ENCODE measurements at regions not wholly inside any gene's neighbourhood (a gene's known extent, or its start where the extent isn't known, plus 50 kb on each side); places are given as distances from the start of the nearest gene placed in this dataset.

DNA sequence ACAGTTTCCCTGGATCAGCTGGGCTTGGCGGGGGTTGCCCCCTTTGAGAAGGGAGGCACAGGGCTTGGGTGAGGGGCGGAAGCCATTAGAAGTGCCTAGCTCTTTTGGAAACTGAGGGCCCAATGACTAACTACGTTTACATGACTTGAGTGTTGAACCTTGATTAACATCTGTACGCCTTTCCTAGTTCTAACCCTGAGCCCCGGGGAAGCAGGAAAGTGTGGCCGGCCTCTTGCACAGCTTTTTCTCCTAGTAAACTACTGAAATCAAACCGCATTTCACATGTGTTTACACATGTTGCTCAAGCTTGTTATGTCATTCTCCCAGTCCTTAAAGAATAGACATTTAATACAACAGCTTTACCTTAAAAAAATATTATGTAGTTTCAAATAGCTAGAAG is 1356.4 kb upstream of the TMEM132C start:
- no peak for DNase-seq (ENCODE audit: low read depth)
- TF ChIP-seq, protein P1, sequence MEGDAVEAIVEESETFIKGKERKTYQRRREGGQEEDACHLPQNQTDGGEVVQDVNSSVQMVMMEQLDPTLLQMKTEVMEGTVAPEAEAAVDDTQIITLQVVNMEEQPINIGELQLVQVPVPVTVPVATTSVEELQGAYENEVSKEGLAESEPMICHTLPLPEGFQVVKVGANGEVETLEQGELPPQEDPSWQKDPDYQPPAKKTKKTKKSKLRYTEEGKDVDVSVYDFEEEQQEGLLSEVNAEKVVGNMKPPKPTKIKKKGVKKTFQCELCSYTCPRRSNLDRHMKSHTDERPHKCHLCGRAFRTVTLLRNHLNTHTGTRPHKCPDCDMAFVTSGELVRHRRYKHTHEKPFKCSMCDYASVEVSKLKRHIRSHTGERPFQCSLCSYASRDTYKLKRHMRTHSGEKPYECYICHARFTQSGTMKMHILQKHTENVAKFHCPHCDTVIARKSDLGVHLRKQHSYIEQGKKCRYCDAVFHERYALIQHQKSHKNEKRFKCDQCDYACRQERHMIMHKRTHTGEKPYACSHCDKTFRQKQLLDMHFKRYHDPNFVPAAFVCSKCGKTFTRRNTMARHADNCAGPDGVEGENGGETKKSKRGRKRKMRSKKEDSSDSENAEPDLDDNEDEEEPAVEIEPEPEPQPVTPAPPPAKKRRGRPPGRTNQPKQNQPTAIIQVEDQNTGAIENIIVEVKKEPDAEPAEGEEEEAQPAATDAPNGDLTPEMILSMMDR (IDR thresholded peaks at IDR 0.05; ENCODE audit: control insufficient read depth, insufficient read depth, low read depth, low read length, missing control alignments) = no peak
- no peak overlapping the region for H3K4me3 ChIP-seq (ENCODE audit: control insufficient read depth, low read depth, low read length)

DNA sequence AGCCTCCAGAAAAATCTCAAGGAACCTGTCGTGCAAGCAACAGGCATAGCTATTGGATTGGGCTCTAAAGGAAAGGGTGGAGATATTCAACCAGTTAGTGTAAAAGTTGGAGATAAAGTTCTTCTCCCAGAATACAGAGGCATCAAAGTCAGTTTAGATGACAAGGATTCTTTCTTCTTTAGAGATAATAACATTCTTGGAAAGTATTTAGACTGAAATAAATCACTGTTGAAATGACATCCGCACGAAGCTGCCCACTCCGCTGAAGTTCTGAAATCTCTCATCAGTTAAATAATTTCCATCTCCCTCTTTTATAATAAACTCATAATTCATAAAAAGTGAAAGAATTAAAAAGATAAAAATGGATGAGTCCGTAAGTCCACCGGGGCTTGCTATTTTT is 1354.9 kb upstream of the TMEM132C start:
- DNase-seq (ENCODE audit: low read depth) = no peak
- no peak overlapping the region for H3K4me3 ChIP-seq (ENCODE audit: control insufficient read depth, low read depth, low read length)
- TF ChIP-seq, protein P1 (IDR thresholded peaks at IDR 0.05; ENCODE audit: control insufficient read depth, insufficient read depth, low read depth, low read length, missing control alignments) = no peak

DNA sequence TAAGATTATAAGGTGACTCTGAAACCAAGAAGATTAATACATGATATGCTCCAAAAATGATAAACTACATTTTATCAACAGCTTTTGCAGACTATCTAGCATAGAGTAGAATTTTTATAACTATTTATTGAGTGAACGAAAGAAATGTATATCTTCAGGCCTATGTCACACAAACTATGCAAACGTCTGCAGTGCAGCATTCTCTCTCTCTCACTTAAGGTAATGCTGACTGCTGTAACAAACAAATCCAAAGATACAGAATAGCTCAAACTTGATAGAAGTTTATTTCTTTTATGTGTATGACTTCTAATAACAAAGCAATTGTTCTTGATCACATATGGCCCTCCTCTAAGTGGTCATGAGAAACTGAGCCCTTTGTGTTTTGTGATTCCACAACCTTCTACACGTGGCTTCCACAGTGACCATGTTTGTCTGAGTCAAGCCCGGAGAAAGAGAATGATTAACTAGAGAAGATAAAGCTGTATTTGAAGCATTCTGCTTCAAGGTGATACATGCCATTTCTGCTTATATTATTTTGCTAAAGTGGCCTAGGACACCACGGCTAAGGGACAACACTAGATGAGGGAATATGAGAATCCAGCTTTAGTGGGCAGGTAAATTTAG is 1352.7 kb upstream of the TMEM132C start:
- no peak for DNase-seq (ENCODE audit: low read depth)
- H3K4me3 ChIP-seq (ENCODE audit: control insufficient read depth, low read depth, low read length) = no peak overlapping the region
- TF ChIP-seq, protein P1 (IDR thresholded peaks at IDR 0.05; ENCODE audit: control insufficient read depth, insufficient read depth, low read depth, low read length, missing control alignments) = no peak

DNA sequence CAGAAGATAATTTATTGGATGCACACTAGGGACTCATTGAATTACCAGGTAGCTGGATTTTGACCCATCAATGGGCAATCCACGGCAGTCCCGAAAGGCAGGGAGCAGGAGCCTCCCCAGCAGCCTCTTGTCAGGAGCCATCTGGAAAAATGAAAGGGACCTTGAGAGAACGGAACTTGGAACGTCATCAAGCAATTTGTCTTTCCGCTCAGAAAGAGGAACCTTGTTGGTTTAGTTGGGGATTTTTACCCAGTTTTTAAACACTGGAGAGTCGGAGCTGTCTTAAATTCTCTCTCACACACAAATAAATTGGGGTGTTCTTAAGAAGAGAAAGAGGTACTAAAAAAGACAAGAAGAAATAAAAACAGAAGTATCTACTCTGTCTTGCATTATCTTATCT is 1351.7 kb upstream of the TMEM132C start:
- no peak overlapping the region for H3K4me3 ChIP-seq (ENCODE audit: control insufficient read depth, low read depth, low read length)
- TF ChIP-seq, protein P1 (IDR thresholded peaks at IDR 0.05; ENCODE audit: control insufficient read depth, insufficient read depth, low read depth, low read length, missing control alignments) = no peak
- DNase-seq (ENCODE audit: low read depth) = no peak

DNA sequence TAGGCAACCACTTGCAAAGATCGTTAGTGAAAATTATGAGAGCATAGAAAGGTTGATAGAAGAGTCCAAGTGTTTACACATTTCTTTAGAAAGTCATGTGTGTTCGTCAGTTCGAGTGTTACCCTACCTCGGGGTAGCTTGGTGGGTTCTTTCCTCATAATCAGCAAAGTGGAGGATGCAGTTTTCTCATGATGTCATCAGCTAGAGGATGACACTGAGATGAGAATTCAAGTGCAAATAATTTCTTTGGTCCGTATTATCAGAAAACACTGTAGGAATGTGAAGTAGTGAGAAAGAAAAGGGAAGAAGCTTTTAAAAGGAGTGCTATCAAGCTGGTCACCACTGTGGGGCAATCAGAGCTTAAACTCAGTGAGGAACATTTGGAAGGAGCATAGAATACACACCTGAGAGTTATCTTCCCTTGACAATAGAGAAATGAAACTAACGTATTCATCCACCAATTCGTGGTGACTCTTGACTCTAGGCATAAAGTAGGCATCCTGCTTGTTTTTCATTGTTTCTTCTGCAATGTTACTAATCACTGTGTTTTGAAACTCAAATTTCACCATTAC is 1340.9 kb upstream of the TMEM132C start:
- TF ChIP-seq, protein P1 (IDR thresholded peaks at IDR 0.05; ENCODE audit: control insufficient read depth, insufficient read depth, low read depth, low read length, missing control alignments) = no peak
- no peak for DNase-seq (ENCODE audit: low read depth)
- no peak overlapping the region for H3K4me3 ChIP-seq (ENCODE audit: control insufficient read depth, low read depth, low read length)

DNA sequence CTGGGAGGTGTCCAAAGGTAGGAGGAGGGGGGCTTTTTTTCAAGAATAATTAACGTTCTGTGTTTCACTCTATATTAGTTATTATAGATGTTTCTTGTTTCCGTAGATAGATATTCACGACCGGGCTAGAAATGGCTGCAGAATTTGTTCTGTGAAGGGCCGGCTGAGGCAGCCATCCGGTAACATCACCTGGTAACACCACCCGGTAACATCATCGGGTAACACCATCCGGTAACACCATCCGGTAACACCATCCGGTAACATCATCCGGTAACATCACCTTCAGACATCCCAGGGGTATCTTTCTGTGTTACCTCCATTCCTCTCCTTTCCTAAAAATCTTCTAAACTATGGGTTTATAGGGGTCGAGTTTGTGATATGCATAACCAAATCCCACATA is 1336.7 kb upstream of the TMEM132C start:
- DNase-seq (ENCODE audit: low read depth) = no peak
- H3K4me3 ChIP-seq (ENCODE audit: control insufficient read depth, low read depth, low read length) = no peak overlapping the region
- TF ChIP-seq, protein P1 (IDR thresholded peaks at IDR 0.05; ENCODE audit: control insufficient read depth, insufficient read depth, low read depth, low read length, missing control alignments) = no peak
